Mesothelial cell of epicardium (in vitro differentiated cells): ENCODE measurements at regions not wholly inside any gene's neighbourhood (a gene's known extent, or its start where the extent isn't known, plus 50 kb on each side); places are given as distances from the start of the nearest gene placed in this dataset.

Experiments used
- DNase-seq, 2 experiments: peaks; one replicate each; pipeline ENCODE4 v3.0.0; 2021; ENCODE audit warnings: low spot score in 2 of 2; ENCODE audit not compliant: unreplicated experiment in 2 of 2
- H3K27ac Mint-ChIP-seq: 2 replicates; pipeline ENCODE4 v1.8.0; 2021; ENCODE audit warnings: mixed read lengths
- H3K27me3 Mint-ChIP-seq: 2 replicates; pipeline ENCODE4 v1.8.0; 2021; ENCODE audit warnings: low read depth, mixed read lengths
- H3K36me3 Mint-ChIP-seq: 2 replicates; pipeline ENCODE4 v1.8.0; 2021; ENCODE audit warnings: mixed read lengths
- H3K4me1 Mint-ChIP-seq: 2 replicates; pipeline ENCODE4 v1.8.0; 2021; ENCODE audit warnings: mixed read lengths
- H3K4me3 Mint-ChIP-seq: 2 replicates; pipeline ENCODE4 v1.8.0; 2021; ENCODE audit warnings: mild to moderate bottlenecking, moderate library complexity, mixed read lengths
- H3K9me3 Mint-ChIP-seq: 2 replicates; pipeline ENCODE4 v1.8.0; 2021; ENCODE audit warnings: mixed read lengths
- CTCF ChIP-seq: fragments of 200-600 bp; sonication (generic); IDR thresholded peaks from one replicate; pipeline ENCODE4 v1.5.0; 2021; ENCODE audit warnings: antibody characterized with exemption; ENCODE audit not compliant: unreplicated experiment

- Mint-ChIP-seq H3K4me3 (no peak overlapping the region), H3K4me1 (no peaks in the 10 kb centered on the region), H3K27ac (no peak overlapping the region), H3K36me3 (no peaks in the 10 kb centered on the region), H3K9me3 (no peaks in the 10 kb centered on the region), H3K27me3 (no peaks in the 10 kb centered on the region)
- DNase-seq: no peak
- TF ChIP-seq CTCF: no peak
Observed at GRCh38 chr4:66662620-66663019, 882.7 kb downstream of the CENPC start.

- no peak for TF ChIP-seq CTCF
- Mint-ChIP-seq H3K36me3 (no peaks in the 10 kb centered on the region), H3K4me1 (peaks cover 1% of the 10 kb centered on the region), H3K4me3 (no peak overlapping the region), H3K27ac (no peak overlapping the region), H3K27me3 (no peaks in the 10 kb centered on the region), H3K9me3 (no peaks in the 10 kb centered on the region)
- DNase-seq: no peak
Observed at GRCh38 chr4:66658809-66659208, 886.5 kb downstream of the CENPC start.

GRCh38 chr4:66655505-66655904, 889.8 kb downstream of the CENPC start:
- Mint-ChIP-seq H3K27ac (no peak overlapping the region), H3K27me3 (no peaks in the 10 kb centered on the region), H3K4me3 (no peak overlapping the region), H3K4me1 (peaks cover 1% of the 10 kb centered on the region), H3K36me3 (no peaks in the 10 kb centered on the region), H3K9me3 (no peaks in the 10 kb centered on the region)
- DNase-seq: no peak
- TF ChIP-seq CTCF: no peak

- H3K9me3 Mint-ChIP-seq: no peaks in the 10 kb centered on the region
- H3K27ac Mint-ChIP-seq: no peak overlapping the region
- DNase-seq: no peak
- H3K36me3 Mint-ChIP-seq: no peaks in the 10 kb centered on the region
- no peak for TF ChIP-seq CTCF
- H3K4me3 Mint-ChIP-seq: no peak overlapping the region
- no peaks in the 10 kb centered on the region for H3K27me3 Mint-ChIP-seq
- peaks cover 1% of the 10 kb centered on the region for H3K4me1 Mint-ChIP-seq
Observed at GRCh38 chr4:66653937-66654336, 891.4 kb downstream of the CENPC start.

- no peaks in the 10 kb centered on the region for H3K36me3 Mint-ChIP-seq
- no peak overlapping the region for H3K27ac Mint-ChIP-seq
Observed at GRCh38 chr4:66649236-66649635, 896.1 kb downstream of the CENPC start.

More at GRCh38 chr4:66649236-66649635, 896.1 kb downstream of the CENPC start:
- Mint-ChIP-seq H3K27me3 (no peaks in the 10 kb centered on the region), H3K4me1 (peaks cover 1% of the 10 kb centered on the region), H3K4me3 (no peak overlapping the region), H3K9me3 (no peaks in the 10 kb centered on the region)
- no peak for TF ChIP-seq CTCF
- no peak for DNase-seq
